ENCODE measurements at regions not wholly inside any gene's neighbourhood (a gene's known extent, or its start where the extent isn't known, plus 50 kb on each side); places are given as distances from the start of the nearest gene placed in this dataset.

DNA sequence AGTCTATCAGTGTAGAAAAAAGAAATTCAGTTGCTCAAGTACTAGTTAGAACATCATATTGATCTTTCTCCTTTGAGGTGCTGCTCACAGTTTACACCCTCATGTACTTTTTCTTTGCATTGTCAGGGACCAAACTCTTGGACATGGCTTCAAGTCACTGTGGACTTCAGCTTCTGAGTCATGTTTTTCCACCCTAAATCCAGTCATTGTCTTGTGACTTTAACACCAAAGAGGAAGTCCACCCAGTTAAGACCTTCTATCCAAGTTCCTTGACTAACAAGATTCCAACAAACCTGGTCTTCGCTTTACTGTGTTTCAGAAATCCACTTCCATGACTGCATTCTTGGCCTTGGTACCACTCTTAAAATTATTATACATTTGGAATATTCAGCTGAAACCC, 206.7 kb upstream of the ARGLU1 start (continued):
- TF ChIP-seq, protein P1, sequence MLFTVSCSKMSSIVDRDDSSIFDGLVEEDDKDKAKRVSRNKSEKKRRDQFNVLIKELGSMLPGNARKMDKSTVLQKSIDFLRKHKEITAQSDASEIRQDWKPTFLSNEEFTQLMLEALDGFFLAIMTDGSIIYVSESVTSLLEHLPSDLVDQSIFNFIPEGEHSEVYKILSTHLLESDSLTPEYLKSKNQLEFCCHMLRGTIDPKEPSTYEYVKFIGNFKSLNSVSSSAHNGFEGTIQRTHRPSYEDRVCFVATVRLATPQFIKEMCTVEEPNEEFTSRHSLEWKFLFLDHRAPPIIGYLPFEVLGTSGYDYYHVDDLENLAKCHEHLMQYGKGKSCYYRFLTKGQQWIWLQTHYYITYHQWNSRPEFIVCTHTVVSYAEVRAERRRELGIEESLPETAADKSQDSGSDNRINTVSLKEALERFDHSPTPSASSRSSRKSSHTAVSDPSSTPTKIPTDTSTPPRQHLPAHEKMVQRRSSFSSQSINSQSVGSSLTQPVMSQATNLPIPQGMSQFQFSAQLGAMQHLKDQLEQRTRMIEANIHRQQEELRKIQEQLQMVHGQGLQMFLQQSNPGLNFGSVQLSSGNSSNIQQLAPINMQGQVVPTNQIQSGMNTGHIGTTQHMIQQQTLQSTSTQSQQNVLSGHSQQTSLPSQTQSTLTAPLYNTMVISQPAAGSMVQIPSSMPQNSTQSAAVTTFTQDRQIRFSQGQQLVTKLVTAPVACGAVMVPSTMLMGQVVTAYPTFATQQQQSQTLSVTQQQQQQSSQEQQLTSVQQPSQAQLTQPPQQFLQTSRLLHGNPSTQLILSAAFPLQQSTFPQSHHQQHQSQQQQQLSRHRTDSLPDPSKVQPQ (CRISPR knock-in tag; IDR thresholded peaks at IDR 0.05; ENCODE audit: borderline replicate concordance): no peak
- TF ChIP-seq, protein P2, sequence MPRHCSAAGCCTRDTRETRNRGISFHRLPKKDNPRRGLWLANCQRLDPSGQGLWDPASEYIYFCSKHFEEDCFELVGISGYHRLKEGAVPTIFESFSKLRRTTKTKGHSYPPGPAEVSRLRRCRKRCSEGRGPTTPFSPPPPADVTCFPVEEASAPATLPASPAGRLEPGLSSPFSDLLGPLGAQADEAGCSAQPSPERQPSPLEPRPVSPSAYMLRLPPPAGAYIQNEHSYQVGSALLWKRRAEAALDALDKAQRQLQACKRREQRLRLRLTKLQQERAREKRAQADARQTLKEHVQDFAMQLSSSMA (CRISPR knock-in tag; IDR thresholded peaks at IDR 0.05): no peak
- TF ChIP-seq SIX5 (IDR thresholded peaks at IDR 0.05; ENCODE audit: borderline replicate concordance in 1 of 2, insufficient read depth in 1 of 2, low read depth in 1 of 2, low read length in 2 of 2): no peak
- no peak for TF ChIP-seq POLR2A (conservative IDR thresholded peaks at IDR 0.05)
- no peak for TF ChIP-seq SRSF7 (optimal IDR thresholded peaks at IDR 0.05; ENCODE audit: low read depth, low read length)
- TF ChIP-seq CBX8 (IDR thresholded peaks at IDR 0.05; ENCODE audit: borderline replicate concordance, extremely low read depth, low read depth, low read length, poor library complexity, severe bottlenecking): no peak
- no peak for TF ChIP-seq ERF (CRISPR knock-in tag; IDR thresholded peaks at IDR 0.05)
- no peak for TF ChIP-seq BHLHE40 (IDR thresholded peaks at IDR 0.05; ENCODE audit: low read length)

All from K562 (cell line).